LNCAP (cell line): ENCODE measurements at regions not wholly inside any gene's neighbourhood (a gene's known extent, or its start where the extent isn't known, plus 50 kb on each side); places are given as distances from the start of the nearest gene placed in this dataset.
A peak's percentile ranks its signal among the peaks of the same experiment; 100 is the strongest.

ENCODE experiments used
- CTCF ChIP-seq: fragments of 450-650 bp; IDR thresholded peaks from 2 replicates; pipeline ENCODE4 v1.5.1; 2017; ENCODE audit warnings: mild to moderate bottlenecking

GRCh38 chr14:94690486-94690885 is 78.3 kb downstream of the SERPINA3 start:
- TF ChIP-seq CTCF = no peak

DNA sequence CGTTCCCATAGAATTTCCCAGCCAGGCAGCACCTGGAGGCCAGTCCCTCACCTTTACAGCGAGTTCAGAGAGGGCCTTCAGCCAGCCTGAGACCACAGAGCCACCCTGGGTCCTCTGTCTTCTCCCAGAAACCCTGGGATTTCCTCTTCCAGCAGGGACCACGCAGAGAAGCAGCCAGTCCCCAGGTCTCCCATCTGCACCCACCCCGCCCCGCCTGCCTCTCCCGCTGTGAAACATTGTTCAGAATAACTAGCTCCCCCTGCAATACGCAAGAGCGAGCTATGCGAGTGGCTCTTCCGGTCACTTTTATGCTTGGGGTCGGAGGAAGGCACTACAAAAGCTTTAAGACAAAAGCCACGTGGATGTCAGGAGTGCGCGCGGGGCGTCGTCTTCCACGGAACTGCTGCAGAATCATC is 77.8 kb downstream of the SERPINA3 start:
- TF ChIP-seq CTCF = no peak

DNA sequence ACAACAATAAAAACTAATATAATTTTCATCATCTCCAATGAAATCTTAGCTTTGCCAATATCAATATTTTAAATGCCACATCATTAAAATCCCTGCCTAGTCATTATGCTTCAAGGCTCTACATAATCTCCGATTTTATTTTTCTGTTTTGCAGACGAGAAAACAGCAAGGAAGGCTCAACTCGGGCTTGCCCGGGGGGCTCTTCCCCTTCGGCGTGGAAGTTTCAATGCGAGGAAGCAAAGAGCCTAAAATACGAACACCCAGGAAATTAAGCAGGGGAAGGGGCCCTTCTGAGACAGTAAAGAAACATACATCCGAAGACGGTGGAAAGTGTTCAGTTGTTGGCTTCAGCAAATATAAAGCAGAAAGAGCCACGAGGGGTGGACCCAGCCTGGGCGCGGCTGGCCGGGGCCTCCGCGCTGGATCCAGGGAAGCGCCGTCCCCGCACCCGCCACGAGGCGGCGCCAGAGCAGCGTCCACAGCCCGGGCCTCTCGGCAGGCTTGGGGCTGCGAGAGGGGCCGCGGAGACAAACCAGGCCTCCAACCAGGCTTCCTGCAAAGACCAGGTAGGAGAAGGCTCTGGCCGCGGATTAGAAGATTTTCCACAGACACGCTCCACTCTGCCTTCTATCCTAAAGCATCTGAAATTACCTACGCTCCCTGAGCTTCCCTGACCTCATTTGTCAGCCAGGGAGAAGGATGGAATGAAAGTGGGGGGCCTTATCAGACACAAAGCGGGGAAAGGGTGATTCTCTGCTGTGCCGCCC is 77.2 kb downstream of the SERPINA3 start:
- peak; percentile 98 for TF ChIP-seq CTCF

- TF ChIP-seq CTCF = no peak
These were observed 74.4 kb downstream of the SERPINA3 start for GRCh38 chr14:94686511-94687160.

DNA sequence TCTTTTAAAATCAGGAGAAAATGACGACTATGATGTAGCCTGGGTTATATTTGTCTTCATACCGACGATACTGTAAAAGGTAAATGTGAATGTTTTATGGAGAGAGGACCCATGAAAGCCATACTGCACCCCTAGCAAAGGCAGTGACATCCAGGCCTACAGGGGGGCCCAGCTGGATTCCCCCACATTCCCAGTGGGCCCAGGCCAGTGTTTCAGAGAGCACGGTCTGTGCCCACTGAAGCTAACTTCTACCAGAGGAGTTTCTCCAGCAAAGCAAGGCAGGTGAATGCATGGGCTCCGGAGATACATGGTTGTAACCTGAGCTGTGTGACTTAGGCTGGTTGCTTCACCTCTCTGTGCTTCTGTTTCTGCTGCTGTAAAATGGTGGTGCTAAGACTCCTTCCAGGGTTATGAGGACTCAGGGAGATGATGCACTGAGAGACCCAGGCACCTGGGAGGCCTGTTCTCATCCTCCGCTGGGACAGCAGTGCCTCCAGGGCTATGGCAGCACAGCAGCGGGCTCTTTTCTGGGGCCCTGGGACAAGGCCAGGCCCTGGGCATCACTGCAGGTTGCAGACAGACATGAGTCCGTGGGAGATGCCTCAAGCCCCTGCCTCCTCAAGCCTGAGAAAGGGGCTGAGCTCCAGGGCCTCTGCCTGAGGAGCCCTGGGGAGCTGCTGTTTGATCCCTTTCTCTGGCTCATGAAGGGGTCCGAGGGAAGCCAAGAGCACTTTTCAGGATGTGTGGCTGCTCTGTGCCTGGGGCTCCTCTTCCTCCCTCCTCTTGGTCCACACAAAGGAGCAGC is 73.7 kb downstream of the SERPINA3 start:
- no peak for TF ChIP-seq CTCF

GRCh38 chr14:94685166-94685581 is 73.0 kb downstream of the SERPINA3 start:
- no peak for TF ChIP-seq CTCF

DNA sequence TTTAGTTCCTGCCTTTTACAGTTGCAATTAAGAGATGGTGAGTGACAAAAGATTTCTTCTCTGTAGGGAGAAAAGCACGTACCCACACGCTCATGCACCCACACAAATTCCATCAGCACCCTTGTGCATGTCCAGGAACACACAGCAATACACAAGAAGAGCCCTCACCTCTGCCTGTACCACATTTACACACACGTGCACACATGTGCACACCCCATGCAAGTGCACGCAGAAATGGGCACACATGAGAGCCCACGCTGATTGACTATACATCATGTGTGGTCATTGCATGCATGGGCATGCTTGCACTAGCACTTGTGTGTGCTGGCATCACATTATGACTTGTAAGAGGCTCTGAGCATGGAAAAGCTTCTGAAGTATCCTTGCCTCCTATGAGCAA is 70.5 kb downstream of the SERPINA3 start:
- no peak for TF ChIP-seq CTCF
